NCI-H2107 treated with DMSO at 0.1 percent for 48 hours (cell line): ENCODE measurements at regions not wholly inside any gene's neighbourhood (a gene's known extent, or its start where the extent isn't known, plus 50 kb on each side); places are given as distances from the start of the nearest gene placed in this dataset.
"Not testable (repeated sequence)": the region's sequence is repeated elsewhere in the genome, so short reads cannot be mapped to it uniquely, and the experiment has no call there.

Experiments
- DNase-seq: peaks from one replicate; lab custom pipeline; 2025; ENCODE audit not compliant: unreplicated experiment; lab: John Stamatoyannopoulos, UW

DNA sequence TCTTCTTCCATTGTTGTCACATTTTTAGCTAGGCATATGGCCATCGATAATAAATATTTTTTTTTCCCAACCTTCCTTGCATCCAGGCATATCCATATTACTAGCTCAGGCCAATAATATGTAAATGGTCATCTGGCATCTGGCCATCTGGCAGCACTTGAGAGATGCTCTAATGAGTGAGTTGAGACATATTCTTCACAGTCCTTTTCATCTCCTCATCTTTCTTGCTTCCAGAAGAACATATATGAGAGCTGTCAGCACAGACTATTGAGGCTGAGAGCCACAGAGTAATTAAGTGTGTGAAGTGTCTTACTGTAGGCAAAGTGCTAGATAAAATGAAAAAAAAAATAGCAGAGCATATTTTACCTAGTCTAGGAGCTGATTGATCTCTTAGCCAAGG is 628.4 kb upstream of the TMPRSS15 start:
- no peak for DNase-seq

DNA sequence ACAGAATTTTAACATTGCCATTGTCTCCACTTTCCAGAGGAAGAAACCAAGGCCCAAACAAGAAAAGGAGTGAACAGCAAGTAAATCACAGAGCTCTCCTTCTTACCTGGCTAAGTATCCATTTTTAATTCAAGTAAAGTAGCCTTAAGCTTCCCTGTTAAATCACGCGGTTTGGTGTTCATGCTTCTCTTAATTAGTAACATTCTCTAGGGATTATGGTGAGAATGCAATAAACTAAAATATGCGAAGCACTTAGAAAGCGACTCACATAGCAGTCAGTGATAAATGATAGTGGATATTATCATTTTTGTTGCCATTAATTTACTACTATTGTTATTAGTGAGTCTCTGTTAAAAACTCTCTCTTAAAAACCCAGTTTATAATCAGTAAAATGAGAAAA is 630.5 kb upstream of the TMPRSS15 start:
- no peak for DNase-seq

DNA sequence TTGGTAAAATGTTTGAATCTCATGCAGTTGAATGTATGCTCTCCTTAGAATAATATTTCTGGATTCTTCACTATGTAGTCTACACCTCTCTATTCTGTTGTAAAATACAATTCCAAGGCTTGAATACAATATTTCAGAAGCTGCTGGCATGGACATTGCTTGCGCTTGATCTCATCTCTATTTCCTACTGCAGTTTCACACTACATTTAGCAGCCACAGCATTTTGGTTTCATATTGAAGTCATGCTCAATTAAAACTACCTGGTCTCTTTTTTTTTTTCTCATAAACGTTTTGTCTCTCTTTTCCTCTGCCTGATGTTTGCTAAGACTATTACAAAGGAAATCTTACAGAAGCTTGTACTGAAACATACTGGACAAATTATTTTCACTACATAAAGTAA is 631.0 kb upstream of the TMPRSS15 start:
- DNase-seq = no peak

DNA sequence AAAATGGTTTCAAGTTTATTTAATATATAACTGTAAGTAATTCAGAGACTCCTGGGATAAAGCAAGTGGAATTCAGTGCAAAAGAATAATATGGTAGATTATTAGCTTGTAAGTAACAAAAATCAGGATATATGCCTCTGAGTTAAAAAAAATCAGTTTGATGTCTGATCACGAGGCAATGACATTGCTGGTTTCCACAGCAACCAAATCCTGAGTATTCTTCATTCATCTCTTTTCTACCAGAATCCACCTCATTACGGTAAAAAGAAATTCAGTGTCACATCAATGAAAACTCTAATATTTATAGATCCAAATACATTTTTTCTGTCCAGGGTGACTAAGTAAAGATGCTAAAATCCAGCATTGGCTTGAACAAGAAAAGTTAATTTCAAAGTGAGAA is 642.3 kb upstream of the TMPRSS15 start:
- DNase-seq = no peak

DNA sequence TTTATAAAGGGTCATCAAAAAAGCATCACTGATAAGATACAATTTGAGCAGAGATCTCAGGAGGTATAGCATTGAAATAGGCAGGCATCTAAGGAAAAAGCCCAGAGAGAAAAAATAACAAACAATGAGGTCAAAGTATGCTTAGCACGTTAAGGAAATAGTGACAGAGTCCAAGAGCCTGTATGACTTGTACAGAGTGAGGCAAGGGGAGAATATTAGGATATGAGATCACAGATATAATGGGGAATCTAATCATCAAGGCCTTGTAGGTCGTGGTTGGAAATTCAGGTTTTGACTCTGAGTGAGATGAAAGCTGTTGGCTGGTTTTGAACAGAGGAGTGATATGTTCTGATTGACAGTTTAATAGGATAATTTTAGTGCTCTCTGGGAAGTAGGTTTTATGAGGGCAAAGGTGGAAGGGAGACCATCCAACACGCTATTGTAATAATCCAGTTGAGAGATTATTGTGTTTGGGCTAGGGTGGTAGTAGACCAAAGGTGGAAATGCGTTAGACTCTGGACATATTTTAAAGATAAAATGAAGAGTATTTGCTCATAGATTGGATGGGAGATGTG is 644.6 kb upstream of the TMPRSS15 start:
- no peak for DNase-seq

DNA sequence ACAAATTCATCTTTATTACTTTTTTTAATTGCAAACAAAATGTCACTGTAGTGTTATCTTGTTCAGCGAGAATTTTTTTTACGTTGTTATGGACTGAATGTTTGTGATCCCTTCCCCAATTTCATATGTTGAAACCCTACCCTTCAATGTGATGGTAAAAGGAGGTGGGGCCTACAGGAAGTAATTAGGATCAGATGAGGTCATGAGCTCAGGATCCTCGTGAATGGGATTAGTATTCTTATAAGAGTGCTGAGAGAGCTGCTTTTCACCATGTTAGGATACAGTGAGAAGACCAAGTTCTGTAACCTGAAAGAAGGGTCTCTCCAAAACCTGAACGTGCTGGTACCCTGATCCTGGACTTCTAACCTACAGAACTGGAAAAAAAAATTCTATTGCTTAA is 646.0 kb upstream of the TMPRSS15 start:
- DNase-seq = no peak

DNA sequence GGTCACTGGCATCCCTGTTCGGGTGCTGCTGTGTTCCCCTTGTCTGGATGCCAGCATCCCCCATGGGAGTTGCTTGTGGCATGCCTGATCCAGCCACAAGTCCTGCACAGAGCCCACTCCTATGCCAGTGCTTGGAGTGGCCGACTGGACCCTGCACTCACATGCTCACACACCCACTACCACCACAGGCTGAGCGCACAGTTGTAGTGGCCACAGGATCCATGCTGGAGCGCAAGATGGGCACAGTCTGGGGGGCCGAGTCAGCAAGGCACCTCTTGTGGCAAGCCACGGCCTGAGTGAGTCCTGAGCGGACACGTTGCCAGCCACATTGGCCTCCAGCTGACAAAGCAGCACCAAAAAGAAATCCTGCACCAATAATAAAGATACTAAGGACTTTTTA is 661.6 kb upstream of the TMPRSS15 start:
- DNase-seq = no peak

DNA sequence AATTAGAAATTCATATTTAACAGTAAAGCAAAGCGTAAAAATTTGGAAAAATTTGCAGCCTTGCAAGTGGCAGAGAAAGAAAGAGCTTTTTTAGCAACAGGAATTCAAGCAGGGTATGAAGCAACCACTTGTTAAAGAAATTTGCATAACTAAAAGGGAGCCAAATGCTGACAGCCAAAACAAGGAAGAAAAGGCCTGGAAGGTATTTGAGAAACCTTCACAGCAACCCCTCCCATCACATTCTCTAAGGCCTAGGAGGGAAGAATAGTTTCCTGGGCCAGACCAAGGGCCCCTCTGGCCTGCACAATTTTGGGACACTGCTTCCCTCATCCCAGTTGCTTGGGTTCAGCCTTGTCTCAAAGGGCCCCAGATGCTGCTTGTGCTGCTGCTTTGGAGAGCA is 672.4 kb upstream of the TMPRSS15 start:
- no peak for DNase-seq

DNA sequence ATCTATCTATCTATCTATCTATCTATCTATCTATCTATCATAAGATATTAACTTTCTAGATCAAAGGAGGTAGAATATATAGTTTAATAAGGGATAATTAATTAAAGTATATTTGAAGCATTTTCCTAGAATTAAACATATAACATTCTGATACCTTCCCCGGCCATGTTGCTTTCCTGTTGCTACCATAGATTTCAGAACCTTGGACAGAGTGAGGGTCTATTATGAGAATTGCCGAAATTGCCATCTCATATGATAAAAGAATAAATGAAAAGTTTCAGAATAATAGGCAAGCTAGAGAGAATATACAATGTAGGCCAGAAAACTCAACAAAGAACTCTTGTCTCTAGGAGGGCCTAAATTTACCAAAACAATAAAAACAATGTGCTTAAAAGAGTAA is 706.1 kb upstream of the TMPRSS15 start:
- no peak for DNase-seq

DNA sequence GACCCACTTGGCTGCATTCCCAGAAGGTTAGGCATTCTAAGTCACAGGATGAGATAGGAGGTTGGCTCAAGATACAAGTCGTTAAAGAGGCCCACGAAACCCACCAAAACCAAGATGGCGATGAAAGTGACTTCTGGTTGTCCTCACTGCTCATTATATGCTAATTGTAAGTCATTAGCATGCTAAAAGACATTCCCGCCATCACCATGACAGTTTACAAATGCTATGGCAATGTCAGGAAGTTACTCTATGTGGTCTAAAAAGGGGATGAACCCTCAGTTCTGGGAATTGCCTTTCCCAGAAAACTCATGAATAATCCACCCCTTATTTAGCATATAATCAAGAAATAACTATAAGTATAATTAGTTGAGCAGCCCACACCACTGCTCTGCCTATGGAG is 715.7 kb upstream of the TMPRSS15 start:
- not testable (repeated sequence) for DNase-seq

DNA sequence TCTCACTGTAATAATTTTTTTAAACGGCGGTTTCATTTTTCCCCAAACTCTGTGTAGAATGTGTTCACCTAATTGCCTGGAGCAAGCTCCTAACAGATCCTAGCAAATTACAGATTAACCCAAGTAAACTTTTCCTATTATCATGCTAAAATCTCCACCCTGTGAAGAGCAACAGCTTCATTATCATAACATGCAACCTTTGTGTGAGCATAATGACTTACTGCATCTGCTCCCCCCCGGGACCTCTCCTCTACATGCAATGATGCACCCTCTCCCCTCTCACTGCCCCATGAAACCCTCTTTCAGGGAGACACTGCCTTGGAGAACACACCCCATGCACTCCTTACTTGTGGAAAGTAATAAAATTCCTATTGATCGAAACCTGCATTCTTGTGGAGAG is 717.0 kb upstream of the TMPRSS15 start:
- no peak for DNase-seq

DNA sequence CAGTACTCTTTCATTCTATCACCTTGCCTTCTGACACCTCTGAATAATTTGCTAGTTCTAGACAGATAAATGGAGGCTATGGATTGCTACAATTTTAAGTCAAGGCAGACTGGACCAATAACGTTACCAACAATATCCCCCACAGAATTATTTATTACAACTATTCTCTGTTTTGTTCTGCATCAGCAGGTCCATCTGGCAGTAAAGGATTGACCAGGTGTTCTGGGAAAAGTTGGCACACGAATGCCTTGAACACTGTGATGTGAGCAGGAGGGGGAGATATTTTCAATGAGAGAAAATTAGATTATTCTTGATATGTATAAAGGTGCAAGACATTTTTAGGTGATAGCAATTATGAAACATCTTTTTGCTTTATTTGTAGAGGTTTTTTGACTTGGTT is 718.8 kb upstream of the TMPRSS15 start:
- DNase-seq = peak; percentile 37

DNA sequence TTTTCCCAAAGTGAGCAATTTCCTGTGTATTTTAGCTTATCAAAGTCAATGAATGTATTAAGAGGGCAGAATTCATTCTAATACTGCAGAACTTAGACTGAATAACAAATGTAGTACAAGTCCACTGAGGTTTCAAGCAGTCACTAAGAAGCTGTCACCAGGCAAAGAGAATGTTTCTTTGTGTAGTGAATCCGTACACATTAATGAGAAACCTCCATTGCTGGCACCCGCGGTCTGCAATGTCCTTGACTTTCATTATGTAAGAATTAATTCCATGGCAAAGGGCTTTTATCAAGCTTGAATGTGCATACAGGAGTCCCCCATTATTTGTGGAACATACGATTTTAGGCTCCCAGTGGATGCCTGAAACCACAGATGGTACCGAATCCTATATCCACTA is 719.5 kb upstream of the TMPRSS15 start:
- peak; percentile 45 for DNase-seq

DNA sequence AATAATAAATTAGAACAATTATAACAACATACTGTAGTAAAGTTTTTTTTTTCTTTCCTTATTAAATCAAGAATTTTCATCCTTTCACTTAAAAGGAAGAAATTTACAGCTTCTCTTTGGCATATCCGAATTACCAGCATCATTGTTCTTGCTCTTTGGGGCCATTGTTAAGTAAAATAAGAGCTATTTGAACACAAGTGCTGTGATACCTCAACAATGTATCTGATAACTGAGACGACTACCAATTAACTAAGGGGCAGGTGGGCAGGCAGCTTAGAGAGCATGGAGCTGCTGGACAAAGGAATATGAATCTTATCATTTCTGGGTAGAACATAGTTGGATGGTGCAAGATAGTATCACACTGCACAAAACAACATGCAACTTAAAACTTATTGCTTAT is 719.9 kb upstream of the TMPRSS15 start:
- DNase-seq = peak; percentile 21

DNA sequence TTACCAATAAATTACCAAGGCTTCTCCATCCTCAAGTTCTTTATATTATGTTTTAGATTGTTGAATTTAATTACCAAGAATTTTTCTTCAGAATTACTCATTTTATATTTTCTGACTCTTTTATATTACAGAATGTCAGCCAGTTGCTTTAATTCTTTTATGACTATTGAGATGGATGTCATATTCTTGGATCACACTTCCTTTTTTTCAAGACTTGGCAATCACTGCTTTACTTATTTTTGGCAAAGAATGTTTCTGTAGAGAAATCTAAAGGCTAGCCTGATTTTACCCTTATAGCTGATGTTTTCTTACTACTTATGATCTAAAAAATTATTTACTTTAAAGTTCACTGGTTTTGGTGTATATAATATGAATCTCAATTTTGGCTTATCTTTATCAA is 721.1 kb upstream of the TMPRSS15 start:
- DNase-seq = no peak

DNA sequence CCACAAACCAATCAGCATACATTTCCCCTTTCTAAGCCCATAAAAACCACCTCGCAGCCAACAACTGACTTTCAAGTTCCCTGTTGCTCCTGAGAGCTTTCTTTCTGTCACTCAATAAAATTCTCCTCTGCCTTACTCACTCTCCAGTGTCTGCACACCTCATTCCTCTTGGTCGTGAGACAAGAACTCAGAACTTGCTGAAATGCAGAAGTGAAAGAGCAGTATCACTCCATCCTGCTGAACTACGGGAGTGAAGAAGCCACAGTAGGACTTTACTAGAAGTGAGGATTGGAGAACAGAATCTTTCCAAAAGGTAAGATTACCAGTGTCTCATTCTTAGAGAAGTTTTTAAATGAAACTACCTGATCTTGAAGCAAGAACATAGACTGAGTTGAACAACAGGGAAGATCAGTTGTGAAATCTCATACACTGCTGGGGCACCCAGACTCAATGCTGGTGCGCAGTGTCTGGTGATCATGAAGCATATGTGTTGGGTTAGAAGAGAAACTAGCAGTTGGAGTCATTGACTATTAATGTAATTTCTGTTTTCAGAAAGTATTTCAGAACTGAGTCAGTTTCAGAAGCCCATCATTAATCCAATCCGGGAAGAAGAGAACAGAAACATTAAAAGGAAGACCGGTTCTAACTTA is 726.9 kb upstream of the TMPRSS15 start:
- no peak for DNase-seq

DNA sequence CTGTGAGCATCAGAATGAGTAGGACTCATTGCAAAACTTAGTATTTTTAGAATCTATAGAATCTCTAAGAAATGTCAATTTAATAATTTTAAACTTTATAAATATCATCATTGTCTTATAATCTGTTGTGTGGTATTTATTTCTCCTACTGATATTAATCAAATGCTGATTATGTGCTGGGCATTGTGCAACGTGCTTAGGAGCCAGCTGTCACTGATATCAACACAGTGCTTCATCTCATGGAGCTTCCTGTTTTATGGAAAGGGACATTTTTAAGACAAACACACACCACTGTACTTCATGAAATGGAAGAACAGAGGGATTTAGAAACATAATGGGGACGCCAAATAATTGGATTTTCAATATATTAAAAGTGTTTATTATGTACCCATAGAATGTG is 737.9 kb upstream of the TMPRSS15 start:
- no peak for DNase-seq

DNA sequence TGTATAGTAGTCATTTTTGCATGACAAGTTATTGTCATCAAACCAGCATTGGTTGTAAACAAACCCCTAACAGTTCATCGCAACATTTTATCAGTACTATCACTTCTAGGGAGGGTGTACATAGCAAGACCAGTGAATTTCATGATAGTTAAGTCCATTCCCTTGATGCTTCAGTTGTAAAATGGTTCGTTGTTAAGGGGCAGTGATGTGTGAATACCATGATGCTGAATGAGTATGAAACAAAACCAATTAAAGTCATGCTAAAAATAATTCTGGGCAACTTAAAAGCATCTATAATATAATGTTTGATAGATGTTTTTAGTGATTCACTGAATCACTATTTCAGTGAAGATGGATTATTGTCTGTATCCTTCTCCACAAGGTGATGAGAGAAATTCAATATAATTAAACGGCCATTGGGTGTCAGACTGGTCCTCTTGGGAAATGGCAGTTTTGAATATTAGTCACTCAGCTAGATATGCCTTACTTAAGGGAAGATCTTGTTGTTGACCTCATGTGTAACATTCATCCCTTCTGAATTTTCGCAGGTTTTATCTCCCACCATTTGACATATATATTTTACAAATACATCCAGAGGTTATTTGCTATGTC is 742.2 kb upstream of the TMPRSS15 start:
- DNase-seq = no peak

DNA sequence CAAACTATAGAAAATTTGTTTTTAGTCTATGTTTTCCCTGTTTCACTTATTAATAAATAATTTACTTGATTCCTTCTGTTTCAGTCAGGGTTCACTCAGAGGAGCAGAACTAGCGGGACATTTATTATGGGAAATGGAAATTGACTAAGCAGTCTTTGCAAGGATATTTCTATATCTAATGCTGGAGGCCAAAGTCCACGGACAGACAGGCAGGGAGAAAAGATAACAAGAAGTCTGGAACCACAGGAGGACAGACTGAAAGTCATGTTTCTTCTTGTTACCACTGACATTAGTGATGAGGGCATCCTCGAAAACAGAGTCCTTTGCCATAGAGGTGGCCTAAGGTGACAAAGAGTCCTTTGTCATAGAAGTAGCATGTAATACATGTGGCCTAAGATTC is 744.5 kb upstream of the TMPRSS15 start:
- no peak for DNase-seq

DNA sequence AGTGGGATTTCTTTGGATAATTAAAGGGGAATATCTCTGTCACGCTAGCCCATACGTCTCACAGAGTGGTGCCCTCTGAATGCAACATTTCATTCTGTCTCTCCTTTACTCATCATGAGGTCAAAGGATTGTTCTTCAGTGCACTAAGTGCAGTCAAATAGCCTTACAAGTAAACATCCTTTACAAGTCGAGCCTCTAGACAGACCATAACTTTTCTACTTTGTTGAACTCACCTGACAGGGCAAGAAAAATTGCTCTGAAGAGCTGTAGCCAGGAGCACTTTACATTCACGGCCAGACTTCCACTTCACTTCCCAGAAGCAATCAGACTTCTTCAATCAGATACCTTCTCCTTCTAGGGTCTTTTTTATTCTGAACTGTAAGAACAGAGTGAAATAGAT is 768.0 kb upstream of the TMPRSS15 start:
- DNase-seq = no peak

DNA sequence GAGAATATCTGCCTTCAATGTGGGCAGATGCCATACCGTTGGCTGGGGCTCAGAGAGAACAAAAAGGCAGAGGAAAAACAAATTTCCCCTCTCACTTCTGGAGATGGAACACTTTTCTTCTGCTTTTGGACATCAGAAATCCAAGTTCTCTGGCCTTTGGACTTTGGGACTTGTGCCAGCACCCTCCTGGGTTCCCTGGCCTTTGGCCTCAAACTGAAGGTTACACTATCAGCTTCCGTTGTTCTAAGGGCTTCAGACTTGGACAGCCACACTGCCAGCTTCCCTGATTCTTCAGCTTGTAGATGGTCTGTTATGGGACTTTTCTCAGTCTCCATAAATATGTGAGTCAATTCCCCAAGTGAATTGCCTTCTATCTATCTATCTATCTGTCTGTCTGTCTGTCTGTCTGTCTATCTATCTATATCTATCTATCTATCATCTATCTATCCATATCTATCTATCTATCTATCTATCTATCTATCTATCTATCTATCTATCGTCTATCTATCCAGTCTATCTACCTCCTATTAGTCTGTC is 778.1 kb upstream of the TMPRSS15 start:
- no peak for DNase-seq

DNA sequence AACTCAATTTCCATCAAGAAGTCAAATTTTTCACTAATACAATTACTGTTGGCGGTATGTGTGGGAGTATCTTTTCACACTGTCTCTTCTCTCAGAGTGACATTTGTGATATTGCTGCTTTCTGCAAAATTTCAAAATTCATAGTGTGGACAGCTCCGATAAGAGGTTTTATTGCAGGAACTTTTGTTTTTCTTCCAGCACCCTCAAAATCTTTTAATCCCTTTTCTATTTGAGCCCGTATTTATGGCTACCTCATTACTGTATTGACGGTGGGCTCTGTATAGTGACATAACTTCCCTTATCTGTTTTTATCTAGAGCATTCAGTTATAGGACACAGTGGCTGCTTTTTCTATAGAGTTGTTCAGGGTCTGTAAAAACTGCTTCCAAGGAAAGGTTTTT is 794.4 kb upstream of the TMPRSS15 start:
- no peak for DNase-seq

DNA sequence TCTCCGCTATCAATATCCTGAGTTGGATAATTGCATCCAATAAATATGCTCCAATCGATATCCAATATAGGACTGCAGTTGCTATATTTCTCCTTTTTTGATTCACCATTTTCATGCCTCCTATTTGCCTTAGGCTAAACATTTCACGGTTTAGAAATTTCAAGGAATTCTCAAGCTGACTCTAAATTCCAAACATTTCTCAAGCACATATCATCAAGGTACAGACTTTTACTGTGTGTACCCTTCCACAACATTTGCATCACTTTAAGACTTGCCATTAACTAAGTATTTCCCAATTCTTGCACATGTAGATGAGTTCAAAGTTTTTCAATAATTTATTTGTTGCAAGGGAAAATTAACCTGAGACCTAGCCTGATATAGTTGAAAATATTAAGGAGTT is 795.2 kb upstream of the TMPRSS15 start:
- no peak for DNase-seq
